PC-3 (cell line): ENCODE measurements at regions not wholly inside any gene's neighbourhood (a gene's known extent, or its start where the extent isn't known, plus 50 kb on each side); places are given as distances from the start of the nearest gene placed in this dataset.
A peak's percentile ranks its signal among the peaks of the same experiment; 100 is the strongest.

Experiments used
- ATAC-seq: fragments of 200-7000 bp; cut with Tn5 transposase; 2 replicates; pipeline ENCODE4 v1.9.1; 2020; ENCODE audit warnings: mild to moderate bottlenecking, moderate library complexity
- BruUV-seq: library from RNA; stranded (reverse); fragments of 400-500 nt; replicated peaks from 2 replicates; lab custom pipeline; 2021; lab: Mats Ljungman, UMichigan
- CTCF ChIA-PET: fragments of 300-600 bp; sonication (Branson Sonifier 250); formaldehyde crosslinking; loops from one replicate; lab custom pipeline; 2022; ENCODE audit warnings: antibody characterized with exemption; lab: Charles Lee
- POLR2A ChIA-PET: fragments of 300-600 bp; sonication (Branson Sonifier 250); formaldehyde crosslinking; loops from one replicate; lab custom pipeline; 2022; ENCODE audit warnings: antibody characterized with exemption; ENCODE audit not compliant: unreplicated experiment; lab: Charles Lee
- DNase-seq: peaks from one replicate; pipeline ENCODE4 v3.0.0-alpha.2; 2015
- H2AFZ ChIP-seq: fragments of 300-600 bp; sonication (generic); 2 replicates; pipeline ENCODE4 v1.6.0; 2016; ENCODE audit warnings: antibody characterized with exemption, low read length
- H3F3A ChIP-seq: fragments of 300-600 bp; sonication (generic); one replicate; pipeline ENCODE4 v1.6.0; 2017; ENCODE audit warnings: antibody characterized with exemption, low read length, control low read depth, mild to moderate bottlenecking; ENCODE audit not compliant: unreplicated experiment
- H3K27ac ChIP-seq: fragments of 300-600 bp; sonication (generic); 2 replicates; pipeline ENCODE4 v1.5.1; 2016; ENCODE audit warnings: mild to moderate bottlenecking, low read length
- H3K27me3 ChIP-seq: fragments of 300-600 bp; sonication (generic); 2 replicates; pipeline ENCODE4 v1.6.1; 2016; ENCODE audit warnings: low read length, mixed read lengths
- H3K36me3 ChIP-seq: fragments of 300-600 bp; sonication (generic); 2 replicates; pipeline ENCODE4 v1.6.1; 2016; ENCODE audit warnings: low read depth, mixed run types, low read length, mixed read lengths
- H3K4me1 ChIP-seq: fragments of 300-600 bp; sonication (generic); 2 replicates; pipeline ENCODE4 v1.5.1; 2016; ENCODE audit warnings: low read length; ENCODE audit not compliant: insufficient read depth
- H3K4me2 ChIP-seq: fragments of 300-600 bp; sonication (generic); 2 replicates; pipeline ENCODE4 v1.6.0; 2016; ENCODE audit warnings: low read length
- H3K4me3 ChIP-seq: fragments of 300-600 bp; sonication (generic); 2 replicates; pipeline ENCODE4 v1.5.1; 2016; ENCODE audit warnings: mild to moderate bottlenecking, low read length, mixed read lengths
- H3K79me2 ChIP-seq: fragments of 300-600 bp; sonication (generic); 2 replicates; pipeline ENCODE4 v1.6.1; 2017; ENCODE audit warnings: low read length, mixed read lengths
- H3K9ac ChIP-seq: fragments of 300-600 bp; sonication (generic); 2 replicates; pipeline ENCODE4 v1.6.0; 2016; ENCODE audit warnings: mild to moderate bottlenecking, low read length
- H3K9me2 ChIP-seq: fragments of 300-600 bp; sonication (generic); replicated peaks from 2 replicates; pipeline ENCODE4 v1.6.1; 2016; ENCODE audit warnings: mixed run types, low read length, mixed read lengths
- H3K9me3 ChIP-seq: fragments of 300-600 bp; sonication (generic); 2 replicates; pipeline ENCODE4 v1.6.1; 2016; ENCODE audit warnings: low read length, mixed read lengths
- H4K20me1 ChIP-seq: fragments of 300-600 bp; sonication (generic); 2 replicates; pipeline ENCODE4 v1.6.1; 2016; ENCODE audit warnings: low read length, mixed read lengths
- EZH2 ChIP-seq: fragments of 300-600 bp; sonication (generic); IDR thresholded peaks from one replicate; pipeline ENCODE4 v1.6.1; 2017; ENCODE audit warnings: antibody characterized with exemption, mild to moderate bottlenecking, low read length; ENCODE audit not compliant: unreplicated experiment
- EZH2phosphoT487 ChIP-seq: fragments of 300-600 bp; sonication (generic); IDR thresholded peaks from 2 replicates; pipeline ENCODE4 v1.6.1; 2018; ENCODE audit warnings: mild to moderate bottlenecking, antibody characterized with exemption, low read length, borderline replicate concordance
- intact Hi-C: fragments of 100-400 bp; cut with micrococcal nuclease; formaldehyde crosslinking; loops from 2 replicates; pipeline ENCODE4 v1.9.0; 2023
- TF ChIP-seq, protein P1 (sequence below): fragments of 300-600 bp; sonication (generic); conservative IDR thresholded peaks from 2 replicates; pipeline ENCODE4 v1.5.1; 2017; ENCODE audit warnings: antibody characterized with exemption, low read depth, mild to moderate bottlenecking, low read length

DNA sequence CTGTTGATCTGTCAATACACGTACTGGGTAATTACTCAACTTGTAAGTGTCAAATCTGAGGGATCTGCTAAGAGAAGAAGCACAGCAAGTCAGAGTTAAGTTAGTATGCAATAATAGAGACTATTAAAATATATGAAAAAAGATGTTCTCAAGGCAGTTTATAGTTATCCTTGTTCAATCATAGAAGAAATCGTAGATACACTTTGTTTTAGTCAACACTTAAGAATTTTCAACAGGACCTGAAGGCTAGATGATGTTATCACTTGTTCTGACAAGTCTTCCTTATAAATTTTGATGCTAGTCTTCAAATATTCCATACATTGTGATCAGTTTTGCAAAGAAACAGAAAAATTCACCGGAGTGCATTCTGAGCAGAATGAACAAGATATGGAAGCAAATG lies 91.1 kb upstream of the KCNQ5 start:
- H3K9me2 ChIP-seq, result no peaks in the 10 kb centered on the region
- no peaks in the 10 kb centered on the region for H3K79me2 ChIP-seq
- TF ChIP-seq, protein P1, sequence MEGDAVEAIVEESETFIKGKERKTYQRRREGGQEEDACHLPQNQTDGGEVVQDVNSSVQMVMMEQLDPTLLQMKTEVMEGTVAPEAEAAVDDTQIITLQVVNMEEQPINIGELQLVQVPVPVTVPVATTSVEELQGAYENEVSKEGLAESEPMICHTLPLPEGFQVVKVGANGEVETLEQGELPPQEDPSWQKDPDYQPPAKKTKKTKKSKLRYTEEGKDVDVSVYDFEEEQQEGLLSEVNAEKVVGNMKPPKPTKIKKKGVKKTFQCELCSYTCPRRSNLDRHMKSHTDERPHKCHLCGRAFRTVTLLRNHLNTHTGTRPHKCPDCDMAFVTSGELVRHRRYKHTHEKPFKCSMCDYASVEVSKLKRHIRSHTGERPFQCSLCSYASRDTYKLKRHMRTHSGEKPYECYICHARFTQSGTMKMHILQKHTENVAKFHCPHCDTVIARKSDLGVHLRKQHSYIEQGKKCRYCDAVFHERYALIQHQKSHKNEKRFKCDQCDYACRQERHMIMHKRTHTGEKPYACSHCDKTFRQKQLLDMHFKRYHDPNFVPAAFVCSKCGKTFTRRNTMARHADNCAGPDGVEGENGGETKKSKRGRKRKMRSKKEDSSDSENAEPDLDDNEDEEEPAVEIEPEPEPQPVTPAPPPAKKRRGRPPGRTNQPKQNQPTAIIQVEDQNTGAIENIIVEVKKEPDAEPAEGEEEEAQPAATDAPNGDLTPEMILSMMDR, result no peak
- TF ChIP-seq EZH2phosphoT487 (no peak), EZH2 (no peak)
- no peak overlapping the region for H3K27ac ChIP-seq
- H4K20me1 ChIP-seq, result no peaks in the 10 kb centered on the region
- no peak overlapping the region for H3K4me2 ChIP-seq
- no peak overlapping the region for H3K9ac ChIP-seq
- H3F3A ChIP-seq, result no peaks in the 10 kb centered on the region
- intact Hi-C loops, result no loop called here
- H3K4me1 ChIP-seq, result peaks cover 18% of the 10 kb centered on the region
- DNase-seq (no peak), ATAC-seq (no peak)
- H3K36me3 ChIP-seq, result no peaks in the 10 kb centered on the region
- ChIA-PET CTCF (no interaction called here), POLR2A (no interaction called here)
- no peaks in the 10 kb centered on the region for H3K9me3 ChIP-seq
- BruUV-seq, result no TSS peak
- H3K4me3 ChIP-seq, result no peak overlapping the region
- H3K27me3 ChIP-seq, result no peaks in the 10 kb centered on the region
- no peak overlapping the region for H2AFZ ChIP-seq

DNA sequence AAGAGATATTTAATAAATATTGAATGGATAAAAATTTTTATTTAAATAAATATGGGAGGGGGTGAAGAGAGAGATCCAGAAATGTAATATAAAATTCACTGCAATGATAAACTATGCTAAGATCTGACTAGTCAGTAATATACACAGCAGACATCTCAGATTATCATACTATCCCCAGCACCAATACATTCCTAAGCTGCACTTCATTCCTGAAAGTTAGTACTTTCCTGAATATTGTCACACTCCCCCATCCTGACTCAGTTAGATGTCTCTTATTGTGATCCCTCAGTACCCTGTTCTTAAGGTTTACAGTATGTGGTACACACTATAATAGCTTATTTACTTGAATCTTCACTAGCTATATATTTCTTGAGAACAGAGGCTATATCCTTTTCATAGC lies 88.3 kb upstream of the KCNQ5 start:
- Histone ChIP-seq H3K36me3 (no peaks in the 10 kb centered on the region), H3K27me3 (no peaks in the 10 kb centered on the region), H3K79me2 (no peaks in the 10 kb centered on the region), H3K4me1 (peaks cover 18% of the 10 kb centered on the region), H3K27ac (no peak overlapping the region), H3K9me3 (no peaks in the 10 kb centered on the region), H3K4me2 (peak overlapping the region; percentile 58), H3K9ac (no peak overlapping the region), H3K4me3 (no peak overlapping the region), H3K9me2 (no peaks in the 10 kb centered on the region), H3F3A (no peaks in the 10 kb centered on the region), H4K20me1 (no peaks in the 10 kb centered on the region), H2AFZ (peak overlapping the region; percentile 43; the same call in 1 of the 2 replicates)
- ATAC-seq (peak; percentile 75), DNase-seq (peak; percentile 30)
- TF ChIP-seq EZH2 (no peak), EZH2phosphoT487 (no peak)
- TF ChIP-seq, protein P1, result no peak
- ChIA-PET POLR2A (interaction anchor here (0.5 kb wide), 1 partner anchor 22 kb away, joined by 3 read pairs; no protein-coding TSS in a partner anchor), CTCF (no interaction called here)
- no TSS peak for BruUV-seq
- intact Hi-C loops, result no loop called here

DNA sequence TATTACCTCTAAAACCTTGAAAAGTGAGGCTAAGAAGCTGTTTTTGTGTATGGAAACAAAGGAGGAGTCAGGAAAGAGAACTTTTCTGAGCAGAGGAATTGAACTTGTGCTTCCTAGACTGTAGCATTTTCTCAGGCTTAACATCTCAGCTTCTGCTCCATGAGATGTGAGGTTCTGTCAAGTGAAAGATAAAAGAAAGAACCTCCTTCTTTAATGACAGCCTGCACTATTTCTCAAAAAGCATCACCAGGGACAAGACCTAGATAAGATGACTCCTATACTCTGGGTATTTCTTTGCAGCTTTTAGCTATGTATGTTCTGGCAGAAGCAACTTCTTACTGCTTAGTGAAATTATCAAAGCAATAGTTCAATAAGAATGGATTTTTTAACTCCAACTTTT lies 87.6 kb upstream of the KCNQ5 start:
- Histone ChIP-seq H4K20me1 (no peaks in the 10 kb centered on the region), H3K36me3 (no peaks in the 10 kb centered on the region), H3K9me3 (no peaks in the 10 kb centered on the region), H3K79me2 (no peaks in the 10 kb centered on the region), H2AFZ (peak overlapping the region; percentile 43), H3F3A (no peaks in the 10 kb centered on the region), H3K27me3 (no peaks in the 10 kb centered on the region), H3K4me1 (peaks cover 18% of the 10 kb centered on the region), H3K27ac (no peak overlapping the region), H3K9ac (no peak overlapping the region), H3K4me2 (peak overlapping the region; percentile 58), H3K9me2 (no peaks in the 10 kb centered on the region), H3K4me3 (no peak overlapping the region)
- no TSS peak for BruUV-seq
- ATAC-seq (peak; percentile 10; the same call in 1 of the 2 replicates), DNase-seq (no peak)
- intact Hi-C loops, result no loop called here
- ChIA-PET CTCF (interaction anchor here (0.6 kb wide), 1 partner anchor 13 kb away, joined by 3 read pairs; no protein-coding TSS in a partner anchor), POLR2A (interaction anchor here (0.5 kb wide), 1 partner anchor 21 kb away, joined by 3 read pairs; no protein-coding TSS in a partner anchor)
- TF ChIP-seq EZH2phosphoT487 (no peak), EZH2 (no peak)
- TF ChIP-seq, protein P1, result no peak
